Keratinocyte (primary cell): ENCODE measurements at regions not wholly inside any gene's neighbourhood (a gene's known extent, or its start where the extent isn't known, plus 50 kb on each side); places are given as distances from the start of the nearest gene placed in this dataset.

Source experiments
- DNase-seq: peaks from one replicate; pipeline ENCODE4 v3.0.0-alpha.2; 2011; ENCODE audit warnings: low read depth, missing footprints, low spot score
- FAIRE-seq: peaks from 2 replicates; lab custom pipeline; 2011; peaks lifted over from hg19 to GRCh38; lab: Jason Lieb, UNC
- H2AFZ ChIP-seq: 2 replicates; pipeline ENCODE4 v1.6.0; 2012; ENCODE audit warnings: low read length, control low read depth, inconsistent platforms; ENCODE audit not compliant: control insufficient read depth
- H3K27ac ChIP-seq: 2 replicates; pipeline ENCODE4 v1.5.1; 2011; ENCODE audit warnings: low read length; ENCODE audit not compliant: control insufficient read depth, insufficient read depth
- H3K27me3 ChIP-seq: 3 replicates; pipeline ENCODE4 v1.6.0; 2011; ENCODE audit warnings: low read length; ENCODE audit not compliant: control insufficient read depth, insufficient read depth; ENCODE audit errors: extremely low read depth
- H3K36me3 ChIP-seq, 2 experiments: 2 replicates in 1 of 2; 3 replicates in 1 of 2; pipeline ENCODE4 v1.5.1; 2011; ENCODE audit warnings: low read length in 2 of 2, mild to moderate bottlenecking in 1 of 2; ENCODE audit not compliant: control insufficient read depth in 2 of 2, insufficient read depth in 2 of 2; ENCODE audit errors: extremely low read depth in 1 of 2
- H3K4me1 ChIP-seq: 3 replicates; pipeline ENCODE4 v1.5.1; 2011; ENCODE audit warnings: low read length; ENCODE audit not compliant: control insufficient read depth, insufficient read depth; ENCODE audit errors: extremely low read depth
- H3K4me2 ChIP-seq: 3 replicates; pipeline ENCODE4 v1.6.0; 2011; ENCODE audit warnings: low read depth, low read length; ENCODE audit not compliant: control insufficient read depth, insufficient read depth; ENCODE audit errors: extremely low read depth
- H3K4me3 ChIP-seq, 3 experiments: fragments of 200-600 bp in 1 of 3; sonication (generic) in 1 of 3; 2 replicates in 2 of 3; 3 replicates in 1 of 3; pipeline ENCODE4 v1.5.1; 2011 to 2016; ENCODE audit warnings: low read length in 3 of 3, mild to moderate bottlenecking in 3 of 3, control low read depth in 2 of 3, inconsistent platforms in 1 of 3, low read depth in 1 of 3, mixed read lengths in 1 of 3, mixed run types in 1 of 3, moderate library complexity in 1 of 3; ENCODE audit not compliant: control insufficient read depth in 2 of 3, insufficient read depth in 2 of 3; ENCODE audit errors: extremely low read depth in 1 of 3
- H3K79me2 ChIP-seq: 2 replicates; pipeline ENCODE4 v1.6.0; 2012; ENCODE audit warnings: low read length; ENCODE audit not compliant: control insufficient read depth, insufficient read depth
- H3K9ac ChIP-seq: 3 replicates; pipeline ENCODE4 v1.6.0; 2011; ENCODE audit warnings: low read length; ENCODE audit not compliant: control insufficient read depth, insufficient read depth; ENCODE audit errors: extremely low read depth
- H3K9me1 ChIP-seq: 3 replicates; pipeline ENCODE4 v1.6.0; 2011; ENCODE audit warnings: low read length; ENCODE audit not compliant: control insufficient read depth, insufficient read depth; ENCODE audit errors: extremely low read depth
- H3K9me3 ChIP-seq: 2 replicates; pipeline ENCODE4 v1.5.1; 2012; ENCODE audit warnings: low read depth, low read length; ENCODE audit not compliant: control insufficient read depth
- H4K20me1 ChIP-seq: 3 replicates; pipeline ENCODE4 v1.6.0; 2011; ENCODE audit warnings: low read length; ENCODE audit not compliant: control insufficient read depth, insufficient read depth; ENCODE audit errors: extremely low read depth
- CTCF ChIP-seq, 3 experiments: IDR thresholded peaks in 1 of 3; conservative IDR thresholded peaks in 1 of 3; optimal IDR thresholded peaks in 1 of 3; 2 replicates in 2 of 3; 3 replicates in 1 of 3; pipeline versions ENCODE3 to v1.5.1; 2011; ENCODE audit warnings: low read length in 3 of 3, mild to moderate bottlenecking in 3 of 3, moderate library complexity in 2 of 3, control low read depth in 1 of 3, inconsistent platforms in 1 of 3; ENCODE audit not compliant: insufficient read depth in 2 of 3; ENCODE audit errors: extremely low read depth in 1 of 3
- EZH2 ChIP-seq: IDR thresholded peaks from one replicate; pipeline ENCODE4 v1.6.1; 2012; ENCODE audit warnings: inconsistent platforms, mild to moderate bottlenecking, low read length, moderate library complexity
- dilution Hi-C: fragments of 300-500 bp; cut with MboI; formaldehyde crosslinking; loops from one replicate; pipeline ENCODE4 v1.7.0; 2020; ENCODE audit warnings: low sequenced_read_pairs; ENCODE audit not compliant: extremely low pct_ligation_motif_present

GRCh38 chr1:230565141-230565540, 77.1 kb upstream of the COG2 start:
- Histone ChIP-seq H4K20me1 (no peaks in the 10 kb centered on the region), H3K4me1 (peaks cover 3% of the 10 kb centered on the region), H3K9me1 (no peaks in the 10 kb centered on the region), H3K27me3 (peaks cover 36% of the 10 kb centered on the region), H3K9ac (no peak overlapping the region), H3K4me2 (no peak overlapping the region), H3K9me3 (no peaks in the 10 kb centered on the region), H3K36me3 (no peaks in the 10 kb centered on the region), H2AFZ (no peak overlapping the region), H3K27ac (no peak overlapping the region), H3K79me2 (no peaks in the 10 kb centered on the region), H3K4me3 (no peak overlapping the region)
- dilution Hi-C loops: no loop called here
- TF ChIP-seq CTCF (optimal IDR thresholded peaks at IDR 0.05 in 1 of 3, IDR thresholded peaks at IDR 0.05 in 1 of 3, conservative IDR thresholded peaks at IDR 0.05 in 1 of 3; ENCODE audit: extremely low read depth in 1 of 3, insufficient read depth in 2 of 3, low read length in 3 of 3) (no peak), EZH2 (no peak)
- no peak for DNase-seq
- no peak for FAIRE-seq

DNA sequence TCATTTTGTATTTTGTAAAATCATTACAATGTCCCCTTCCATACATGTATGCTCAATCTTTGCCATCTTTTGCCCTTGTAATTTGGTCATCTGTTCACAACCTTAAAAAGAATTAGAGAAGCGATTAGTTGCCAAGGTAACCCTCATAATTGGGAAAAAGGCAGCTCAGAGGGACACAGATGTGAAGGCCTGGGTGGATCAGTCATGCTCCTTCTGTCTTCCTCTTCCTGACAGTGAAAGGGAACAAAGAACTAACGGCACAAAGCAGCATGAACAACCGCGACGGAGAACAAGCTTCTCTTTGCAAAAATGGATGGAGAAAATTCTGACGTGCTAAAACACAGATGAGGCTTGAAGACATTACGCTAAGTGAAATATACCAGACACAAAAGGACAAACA, 78.7 kb upstream of the COG2 start:
- Histone ChIP-seq H2AFZ (no peak overlapping the region), H3K4me1 (peaks cover 3% of the 10 kb centered on the region), H3K79me2 (no peaks in the 10 kb centered on the region), H3K36me3 (no peaks in the 10 kb centered on the region), H3K27ac (no peak overlapping the region), H3K9me3 (no peaks in the 10 kb centered on the region), H3K9ac (no peak overlapping the region), H3K4me3 (no peak overlapping the region), H3K27me3 (peaks cover 48% of the 10 kb centered on the region), H3K9me1 (no peaks in the 10 kb centered on the region), H4K20me1 (no peaks in the 10 kb centered on the region), H3K4me2 (no peak overlapping the region)
- dilution Hi-C loops: no loop called here
- FAIRE-seq (no peak), DNase-seq (no peak)
- TF ChIP-seq EZH2 (no peak), CTCF (optimal IDR thresholded peaks at IDR 0.05 in 1 of 3, IDR thresholded peaks at IDR 0.05 in 1 of 3, conservative IDR thresholded peaks at IDR 0.05 in 1 of 3; ENCODE audit: extremely low read depth in 1 of 3, insufficient read depth in 2 of 3, low read length in 3 of 3) (no peak)
